ENCODE measurements at regions not wholly inside any gene's neighbourhood (a gene's known extent, or its start where the extent isn't known, plus 50 kb on each side); places are given as distances from the start of the nearest gene placed in this dataset.

GRCh38 chr1:222096883-222097282 is 355.0 kb upstream of the DUSP10 start:
- no peak overlapping the region for H3K4me2 ChIP-seq (ENCODE audit: low read depth, low read length)
- H3K9ac ChIP-seq (ENCODE audit: low read length): no peak overlapping the region
- TF ChIP-seq EZH2phosphoT487 (IDR thresholded peaks at IDR 0.05; ENCODE audit: low read length) (no peak), EZH2 (optimal IDR thresholded peaks at IDR 0.05; ENCODE audit: low read depth, low read length) (no peak)
- TF ChIP-seq, protein P1, sequence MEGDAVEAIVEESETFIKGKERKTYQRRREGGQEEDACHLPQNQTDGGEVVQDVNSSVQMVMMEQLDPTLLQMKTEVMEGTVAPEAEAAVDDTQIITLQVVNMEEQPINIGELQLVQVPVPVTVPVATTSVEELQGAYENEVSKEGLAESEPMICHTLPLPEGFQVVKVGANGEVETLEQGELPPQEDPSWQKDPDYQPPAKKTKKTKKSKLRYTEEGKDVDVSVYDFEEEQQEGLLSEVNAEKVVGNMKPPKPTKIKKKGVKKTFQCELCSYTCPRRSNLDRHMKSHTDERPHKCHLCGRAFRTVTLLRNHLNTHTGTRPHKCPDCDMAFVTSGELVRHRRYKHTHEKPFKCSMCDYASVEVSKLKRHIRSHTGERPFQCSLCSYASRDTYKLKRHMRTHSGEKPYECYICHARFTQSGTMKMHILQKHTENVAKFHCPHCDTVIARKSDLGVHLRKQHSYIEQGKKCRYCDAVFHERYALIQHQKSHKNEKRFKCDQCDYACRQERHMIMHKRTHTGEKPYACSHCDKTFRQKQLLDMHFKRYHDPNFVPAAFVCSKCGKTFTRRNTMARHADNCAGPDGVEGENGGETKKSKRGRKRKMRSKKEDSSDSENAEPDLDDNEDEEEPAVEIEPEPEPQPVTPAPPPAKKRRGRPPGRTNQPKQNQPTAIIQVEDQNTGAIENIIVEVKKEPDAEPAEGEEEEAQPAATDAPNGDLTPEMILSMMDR (IDR thresholded peaks at IDR 0.05; ENCODE audit: low read length): no peak
- no peaks in the 10 kb centered on the region for H3K79me2 ChIP-seq (ENCODE audit: low read length)
- H3K27me3 ChIP-seq (replicated peaks; ENCODE audit: insufficient read depth, low read length): no peaks in the 10 kb centered on the region
- no peak overlapping the region for H3K27ac ChIP-seq (ENCODE audit: low read length)
- H2AFZ ChIP-seq (ENCODE audit: low read length): no peak overlapping the region
- no peaks in the 10 kb centered on the region for H4K20me1 ChIP-seq (ENCODE audit: insufficient read depth, low read length)
- H3K4me3 ChIP-seq (ENCODE audit: low read length): no peak overlapping the region
- H3K9me3 ChIP-seq (replicated peaks; ENCODE audit: insufficient read depth, low read length): no peaks in the 10 kb centered on the region
- no peaks in the 10 kb centered on the region for H3K4me1 ChIP-seq (ENCODE audit: low read length)
- no peak for DNase-seq
- no peaks in the 10 kb centered on the region for H3K9me2 ChIP-seq (replicated peaks; ENCODE audit: insufficient read depth, low read length)
- H3K36me3 ChIP-seq (replicated peaks; ENCODE audit: insufficient read depth, low read length): no peaks in the 10 kb centered on the region
- H3F3A ChIP-seq (ENCODE audit: insufficient read depth, low read length): no peaks in the 10 kb centered on the region

DNA sequence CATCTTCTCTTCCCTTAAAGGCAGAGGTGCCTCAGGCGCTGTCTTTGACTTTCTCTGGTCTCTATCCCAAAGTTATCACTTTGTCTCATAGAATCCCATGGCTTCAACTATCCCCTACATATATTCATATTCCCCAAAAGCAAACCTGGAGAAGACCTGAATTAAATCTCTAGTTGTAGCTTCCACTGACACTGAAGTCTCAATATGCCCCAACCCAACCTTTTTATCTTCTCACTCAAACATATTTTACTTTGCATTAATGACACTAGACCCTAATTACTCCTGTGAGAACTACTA is 354.5 kb upstream of the DUSP10 start:
- H3K27me3 ChIP-seq (replicated peaks; ENCODE audit: insufficient read depth, low read length): no peaks in the 10 kb centered on the region
- DNase-seq: no peak
- H3K27ac ChIP-seq (ENCODE audit: low read length): no peak overlapping the region
- H3K9me2 ChIP-seq (replicated peaks; ENCODE audit: insufficient read depth, low read length): no peaks in the 10 kb centered on the region
- H3K9ac ChIP-seq (ENCODE audit: low read length): no peak overlapping the region
- H3K79me2 ChIP-seq (ENCODE audit: low read length): no peaks in the 10 kb centered on the region
- H3K4me2 ChIP-seq (ENCODE audit: low read depth, low read length): no peak overlapping the region
- H4K20me1 ChIP-seq (ENCODE audit: insufficient read depth, low read length): no peaks in the 10 kb centered on the region
- no peaks in the 10 kb centered on the region for H3K36me3 ChIP-seq (replicated peaks; ENCODE audit: insufficient read depth, low read length)
- H3K9me3 ChIP-seq (replicated peaks; ENCODE audit: insufficient read depth, low read length): no peaks in the 10 kb centered on the region
- no peaks in the 10 kb centered on the region for H3F3A ChIP-seq (ENCODE audit: insufficient read depth, low read length)
- no peak overlapping the region for H3K4me3 ChIP-seq (ENCODE audit: low read length)
- H2AFZ ChIP-seq (ENCODE audit: low read length): no peak overlapping the region
- no peaks in the 10 kb centered on the region for H3K4me1 ChIP-seq (ENCODE audit: low read length)
- TF ChIP-seq EZH2 (optimal IDR thresholded peaks at IDR 0.05; ENCODE audit: low read depth, low read length): no peak
- TF ChIP-seq EZH2phosphoT487 (IDR thresholded peaks at IDR 0.05; ENCODE audit: low read length): no peak
- TF ChIP-seq, protein P1 (IDR thresholded peaks at IDR 0.05; ENCODE audit: low read length): no peak

DNA sequence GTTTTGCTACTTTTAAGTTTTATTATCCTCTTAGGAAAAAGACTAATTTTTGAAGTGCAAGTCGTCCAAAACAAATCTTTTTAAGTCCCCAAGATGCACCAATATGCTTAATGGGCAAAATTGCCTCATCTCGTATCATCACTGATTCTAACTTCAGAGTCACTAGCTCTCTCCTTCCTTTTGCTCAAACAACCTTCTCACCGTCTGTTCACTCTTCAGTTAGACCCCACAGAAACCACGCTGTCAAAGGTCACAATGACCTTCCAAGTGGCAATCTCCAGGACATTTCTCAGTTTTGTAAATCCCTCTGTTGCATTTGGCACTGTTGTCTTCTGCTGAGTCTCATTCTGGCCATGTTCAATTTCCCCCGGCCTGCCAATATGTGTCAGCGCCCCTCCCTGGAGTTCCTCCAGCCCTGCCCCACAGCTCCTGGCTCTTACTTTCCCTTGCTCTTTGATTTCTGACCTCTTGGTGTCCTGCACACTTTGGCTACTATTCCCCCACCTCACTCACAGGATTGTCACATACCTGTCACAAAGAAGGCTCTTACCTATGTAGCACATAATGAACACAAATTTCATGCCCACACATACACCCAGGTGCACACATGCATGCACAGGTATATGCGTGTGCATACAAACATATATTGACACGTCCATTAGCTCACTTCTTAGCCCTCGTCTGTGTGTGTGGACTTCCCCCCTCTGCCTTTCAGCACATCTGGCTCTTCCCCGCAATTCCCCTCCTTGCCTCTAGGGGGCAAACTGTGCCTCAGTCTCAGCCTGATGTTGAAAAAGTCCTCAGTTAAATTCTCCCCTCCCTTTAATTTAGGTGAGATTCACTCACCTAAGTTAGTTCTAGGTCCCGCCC is 354.0 kb upstream of the DUSP10 start:
- Histone ChIP-seq H3K4me2 (ENCODE audit: low read depth, low read length) (no peak overlapping the region), H2AFZ (ENCODE audit: low read length) (no peak overlapping the region), H4K20me1 (ENCODE audit: insufficient read depth, low read length) (no peaks in the 10 kb centered on the region), H3K9me2 (replicated peaks; ENCODE audit: insufficient read depth, low read length) (no peaks in the 10 kb centered on the region), H3F3A (ENCODE audit: insufficient read depth, low read length) (no peaks in the 10 kb centered on the region), H3K4me3 (ENCODE audit: low read length) (no peak overlapping the region), H3K79me2 (ENCODE audit: low read length) (no peaks in the 10 kb centered on the region), H3K4me1 (ENCODE audit: low read length) (no peaks in the 10 kb centered on the region), H3K27ac (ENCODE audit: low read length) (no peak overlapping the region), H3K27me3 (replicated peaks; ENCODE audit: insufficient read depth, low read length) (no peaks in the 10 kb centered on the region), H3K36me3 (replicated peaks; ENCODE audit: insufficient read depth, low read length) (no peaks in the 10 kb centered on the region), H3K9ac (ENCODE audit: low read length) (no peak overlapping the region), H3K9me3 (replicated peaks; ENCODE audit: insufficient read depth, low read length) (no peaks in the 10 kb centered on the region)
- TF ChIP-seq EZH2phosphoT487 (IDR thresholded peaks at IDR 0.05; ENCODE audit: low read length) (no peak), EZH2 (optimal IDR thresholded peaks at IDR 0.05; ENCODE audit: low read depth, low read length) (no peak)
- TF ChIP-seq, protein P1 (IDR thresholded peaks at IDR 0.05; ENCODE audit: low read length): peak; percentile 97
- DNase-seq: peak; percentile 50
